ENCODE measurements at regions not wholly inside any gene's neighbourhood (a gene's known extent, or its start where the extent isn't known, plus 50 kb on each side); places are given as distances from the start of the nearest gene placed in this dataset.

DNA sequence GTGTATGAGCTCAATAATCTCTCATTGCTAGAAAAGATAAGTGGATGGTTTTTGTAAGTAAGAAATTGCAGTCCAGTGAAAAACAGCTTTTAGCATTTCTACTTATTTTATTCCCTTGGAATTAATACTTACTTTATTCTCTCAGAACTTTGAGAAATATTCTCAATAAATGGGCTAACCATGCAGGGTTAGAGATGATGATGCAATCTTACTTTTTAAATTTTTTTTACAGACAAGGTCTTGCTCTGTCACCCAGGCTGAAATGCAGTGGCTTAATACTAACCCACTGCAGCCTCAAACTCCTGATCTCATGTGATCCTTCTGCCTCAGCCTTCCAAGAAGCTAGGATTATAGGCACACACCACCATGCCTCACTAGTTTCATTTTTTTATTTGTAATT is 440.8 kb upstream of the ZP4 start:
- no peaks in the 10 kb centered on the region for H3K79me2 ChIP-seq (ENCODE audit: control insufficient read depth, insufficient read depth, low read length)
- no peak overlapping the region for H2AFZ ChIP-seq (ENCODE audit: low read depth, low read length)
- no peaks in the 10 kb centered on the region for H3K9me3 ChIP-seq (replicated peaks; ENCODE audit: control insufficient read depth, insufficient read depth, low read depth, low read length)
- H3K36me3 ChIP-seq (ENCODE audit: control insufficient read depth, insufficient read depth, low read length), result no peaks in the 10 kb centered on the region
- H3K4me2 ChIP-seq (ENCODE audit: insufficient read depth, low read length), result no peak overlapping the region
- no peak overlapping the region for H3K4me3 ChIP-seq
- no TSS peak for BruUV-seq (replicated peaks)
- H3K9ac ChIP-seq (ENCODE audit: insufficient read depth in 1 of 2, low read depth in 2 of 2, low read length in 2 of 2), result no peak overlapping the region
- in situ Hi-C loops (cut with MboI) (no loop called here), intact Hi-C loops (cut with micrococcal nuclease) (no loop called here)
- H3K4me1 ChIP-seq (replicated peaks in 1 of 2; ENCODE audit: control insufficient read depth in 2 of 2, insufficient read depth in 2 of 2, low read length in 2 of 2), result no peaks in the 10 kb centered on the region
- H3K27ac ChIP-seq (ENCODE audit: extremely low read depth, low read depth, low read length), result no peak overlapping the region
- TF ChIP-seq, protein P1, sequence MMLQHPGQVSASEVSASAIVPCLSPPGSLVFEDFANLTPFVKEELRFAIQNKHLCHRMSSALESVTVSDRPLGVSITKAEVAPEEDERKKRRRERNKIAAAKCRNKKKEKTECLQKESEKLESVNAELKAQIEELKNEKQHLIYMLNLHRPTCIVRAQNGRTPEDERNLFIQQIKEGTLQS (IDR thresholded peaks at IDR 0.05), result peak; percentile 49; the same call in 1 of the 2 replicates
- TF ChIP-seq, protein P1 (CRISPR knock-in tag; conservative IDR thresholded peaks at IDR 0.05), result no peak
- TF ChIP-seq CEBPG (CRISPR knock-in tag; IDR thresholded peaks at IDR 0.05) (no peak), CEBPG (tag; conservative IDR thresholded peaks at IDR 0.05 in 1 of 2, IDR thresholded peaks at IDR 0.05 in 1 of 2) (peak; percentile 30 to 78; a peak in 3 of 4 replicates)
- TF ChIP-seq, protein P2, sequence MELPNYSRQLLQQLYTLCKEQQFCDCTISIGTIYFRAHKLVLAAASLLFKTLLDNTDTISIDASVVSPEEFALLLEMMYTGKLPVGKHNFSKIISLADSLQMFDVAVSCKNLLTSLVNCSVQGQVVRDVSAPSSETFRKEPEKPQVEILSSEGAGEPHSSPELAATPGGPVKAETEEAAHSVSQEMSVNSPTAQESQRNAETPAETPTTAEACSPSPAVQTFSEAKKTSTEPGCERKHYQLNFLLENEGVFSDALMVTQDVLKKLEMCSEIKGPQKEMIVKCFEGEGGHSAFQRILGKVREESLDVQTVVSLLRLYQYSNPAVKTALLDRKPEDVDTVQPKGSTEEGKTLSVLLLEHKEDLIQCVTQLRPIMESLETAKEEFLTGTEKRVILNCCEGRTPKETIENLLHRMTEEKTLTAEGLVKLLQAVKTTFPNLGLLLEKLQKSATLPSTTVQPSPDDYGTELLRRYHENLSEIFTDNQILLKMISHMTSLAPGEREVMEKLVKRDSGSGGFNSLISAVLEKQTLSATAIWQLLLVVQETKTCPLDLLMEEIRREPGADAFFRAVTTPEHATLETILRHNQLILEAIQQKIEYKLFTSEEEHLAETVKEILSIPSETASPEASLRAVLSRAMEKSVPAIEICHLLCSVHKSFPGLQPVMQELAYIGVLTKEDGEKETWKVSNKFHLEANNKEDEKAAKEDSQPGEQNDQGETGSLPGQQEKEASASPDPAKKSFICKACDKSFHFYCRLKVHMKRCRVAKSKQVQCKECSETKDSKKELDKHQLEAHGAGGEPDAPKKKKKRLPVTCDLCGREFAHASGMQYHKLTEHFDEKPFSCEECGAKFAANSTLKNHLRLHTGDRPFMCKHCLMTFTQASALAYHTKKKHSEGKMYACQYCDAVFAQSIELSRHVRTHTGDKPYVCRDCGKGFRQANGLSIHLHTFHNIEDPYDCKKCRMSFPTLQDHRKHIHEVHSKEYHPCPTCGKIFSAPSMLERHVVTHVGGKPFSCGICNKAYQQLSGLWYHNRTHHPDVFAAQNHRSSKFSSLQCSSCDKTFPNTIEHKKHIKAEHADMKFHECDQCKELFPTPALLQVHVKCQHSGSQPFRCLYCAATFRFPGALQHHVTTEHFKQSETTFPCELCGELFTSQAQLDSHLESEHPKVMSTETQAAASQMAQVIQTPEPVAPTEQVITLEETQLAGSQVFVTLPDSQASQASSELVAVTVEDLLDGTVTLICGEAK (IDR thresholded peaks at IDR 0.05), result no peak
- TF ChIP-seq, protein P2 (CRISPR knock-in tag; IDR thresholded peaks at IDR 0.05), result no peak
- FAIRE-seq (no peak), ATAC-seq (no peak), DNase-seq (ENCODE audit: extremely low read depth in 1 of 4, low spot score in 3 of 4) (no peak)
- H4K20me1 ChIP-seq (replicated peaks; ENCODE audit: control insufficient read depth, insufficient read depth, low read length), result no peaks in the 10 kb centered on the region
- ChIA-PET CTCF (ENCODE audit: low intra/inter-chr PET ratio) (no interaction called here), POLR2A (no interaction called here)
- H3K27me3 ChIP-seq (ENCODE audit: control insufficient read depth in 2 of 2, insufficient read depth in 2 of 2, low read length in 2 of 2), result no peaks in the 10 kb centered on the region
- H3K9me1 ChIP-seq (ENCODE audit: control insufficient read depth, insufficient read depth, low read length), result no peaks in the 10 kb centered on the region

Measured in K562 (cell line).